Stimulated activated CD8-positive, alpha-beta memory T cell treated with anti-CD3 and anti-CD28 coated beads, Interleukin-4, amount 100 ng/mL, for 1 hour (primary cell): ENCODE measurements at regions not wholly inside any gene's neighbourhood (a gene's known extent, or its start where the extent isn't known, plus 50 kb on each side); places are given as distances from the start of the nearest gene placed in this dataset.
A peak's percentile ranks its signal among the peaks of the same experiment; 100 is the strongest.
"Not testable (repeated sequence)": the region's sequence is repeated elsewhere in the genome, so short reads cannot be mapped to it uniquely, and the experiment has no call there.

ENCODE experiments used
- DNase-seq, 2 donors: peaks; one replicate each; pipeline ENCODE4 v3.0.0-alpha.2; 2020; ENCODE audit warnings: low read depth in 2 of 2, low spot score in 1 of 2

DNA sequence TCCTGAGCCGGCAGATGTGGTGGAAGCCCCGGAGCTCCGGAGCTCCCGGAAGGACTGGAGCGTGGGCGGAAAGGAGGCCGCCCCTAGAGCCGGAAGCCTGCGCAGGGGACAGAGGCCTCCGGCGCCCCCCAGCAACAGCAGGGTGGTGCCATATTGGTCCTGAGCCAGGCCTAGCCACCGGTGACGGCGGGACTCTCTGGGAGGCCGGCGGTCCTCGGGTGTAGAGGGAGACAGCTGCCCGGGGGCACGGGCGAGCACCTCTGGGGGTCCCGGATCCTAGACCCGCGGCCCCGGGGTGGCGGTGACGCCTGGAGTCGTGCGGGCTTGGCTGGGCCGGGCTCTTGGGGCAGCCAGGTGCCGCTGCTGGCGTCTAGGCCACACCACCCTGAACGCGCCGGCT lies 1472.2 kb downstream of the FOXD4L5 start:
- DNase-seq, result not testable (repeated sequence)

DNA sequence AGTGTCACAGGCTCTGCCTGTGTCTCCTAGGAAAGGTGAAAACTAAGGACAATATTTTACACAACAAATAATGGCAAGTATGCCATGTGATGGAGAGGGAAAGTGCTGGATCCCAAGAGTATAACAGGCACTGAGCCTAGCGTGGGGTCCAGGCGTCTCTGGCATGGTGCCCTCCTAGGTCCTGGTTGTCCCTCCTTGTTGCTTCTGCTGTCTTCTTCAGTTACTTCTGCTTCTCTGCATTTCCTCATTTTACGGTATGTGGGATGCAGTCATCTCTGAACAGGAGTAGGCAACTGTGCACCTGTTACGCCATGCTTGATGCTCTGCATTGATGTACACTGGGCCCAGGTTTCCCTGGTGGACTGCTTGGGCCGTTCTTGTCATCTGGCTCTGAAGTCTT lies 1480.8 kb downstream of the FOXD4L5 start:
- DNase-seq, result not testable (repeated sequence)

DNA sequence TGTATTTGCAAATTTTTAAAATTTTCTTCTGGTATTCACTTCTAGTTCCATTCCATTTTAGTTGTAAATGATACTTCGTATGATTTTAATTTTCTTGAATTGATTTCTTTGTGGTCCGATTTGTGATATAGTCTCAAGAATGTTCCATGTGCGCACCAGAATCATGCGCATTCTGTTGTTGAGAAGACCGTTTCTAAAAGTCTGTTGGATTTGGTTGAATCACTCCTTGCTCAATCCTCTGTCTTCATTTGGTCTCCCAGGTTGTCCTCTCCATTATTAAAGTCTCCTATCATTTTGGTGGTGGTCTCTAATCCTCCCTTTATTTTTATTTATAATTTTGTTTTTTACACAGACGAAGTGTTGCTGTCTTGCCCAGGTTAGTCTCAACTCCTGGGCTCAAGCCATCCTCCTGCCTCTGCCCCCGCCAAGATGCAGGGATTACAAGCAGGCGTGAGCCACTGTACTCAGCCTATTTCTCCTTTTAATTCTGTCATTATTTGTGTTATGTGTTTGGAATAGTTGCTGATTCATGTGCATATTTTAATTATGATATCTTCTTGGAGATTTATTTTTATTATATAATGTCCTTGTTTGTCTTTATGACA lies 1490.8 kb downstream of the FOXD4L5 start:
- DNase-seq, result not testable (repeated sequence)

DNA sequence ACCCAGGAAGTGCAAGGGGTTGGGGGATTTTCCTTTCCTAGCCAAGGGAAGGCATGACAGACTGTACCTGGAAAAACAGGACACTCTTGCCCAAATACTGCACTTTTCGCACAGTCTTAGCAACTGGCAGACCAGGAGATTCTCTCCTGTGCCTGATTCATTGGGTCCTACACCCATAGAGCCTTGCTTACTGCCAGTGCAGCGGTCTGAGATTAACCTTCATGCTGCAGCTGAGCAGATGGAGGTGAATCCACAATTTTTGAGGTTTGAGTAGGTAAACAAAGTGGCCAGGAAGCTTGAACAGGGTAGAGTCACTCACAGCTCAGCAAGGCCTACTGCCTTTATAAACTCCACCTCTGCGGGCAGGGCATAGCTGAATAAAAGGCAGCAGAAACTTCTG lies 1497.6 kb downstream of the FOXD4L5 start:
- not testable (repeated sequence) for DNase-seq

DNA sequence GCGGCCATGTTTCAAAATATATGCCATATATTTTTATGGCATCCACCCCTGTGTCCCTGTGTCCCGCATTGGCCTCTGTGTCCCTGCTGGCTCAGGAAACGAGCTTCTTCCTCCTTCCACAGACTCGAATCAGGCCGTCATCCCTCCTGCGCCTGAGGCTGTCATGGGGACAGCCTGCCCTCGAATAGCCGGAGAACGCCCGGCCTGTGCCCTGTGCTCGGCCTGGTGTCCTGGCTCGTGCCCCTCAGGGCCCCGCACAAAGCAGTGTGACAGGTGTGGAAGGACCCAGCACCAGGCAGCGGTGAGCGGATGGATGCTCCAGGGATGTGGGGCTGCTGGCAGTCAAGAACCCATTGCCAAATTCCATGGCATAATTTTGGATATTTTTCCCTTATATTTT lies 1500.0 kb downstream of the FOXD4L5 start:
- DNase-seq, result not testable (repeated sequence)

DNA sequence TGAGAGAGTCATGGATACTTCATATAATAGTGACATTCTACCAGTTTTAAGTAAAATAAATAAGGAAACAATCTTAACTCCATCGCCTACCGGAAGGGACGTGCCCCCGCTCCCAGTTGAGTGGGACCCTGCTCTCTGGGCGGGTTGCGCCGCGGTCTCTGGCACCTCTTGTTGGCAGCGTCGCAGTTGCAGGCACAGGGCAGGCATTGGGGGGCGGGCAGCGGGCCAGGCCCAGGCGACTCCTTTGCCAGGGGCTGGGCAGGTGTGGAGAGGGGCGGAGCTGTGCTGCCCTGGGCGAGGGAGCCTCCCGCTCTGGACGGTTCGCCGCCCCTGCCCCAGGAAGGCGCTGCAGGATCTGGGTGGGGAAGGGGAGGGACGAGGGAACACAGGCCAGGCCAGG lies 1500.6 kb downstream of the FOXD4L5 start:
- DNase-seq, result not testable (repeated sequence)

DNA sequence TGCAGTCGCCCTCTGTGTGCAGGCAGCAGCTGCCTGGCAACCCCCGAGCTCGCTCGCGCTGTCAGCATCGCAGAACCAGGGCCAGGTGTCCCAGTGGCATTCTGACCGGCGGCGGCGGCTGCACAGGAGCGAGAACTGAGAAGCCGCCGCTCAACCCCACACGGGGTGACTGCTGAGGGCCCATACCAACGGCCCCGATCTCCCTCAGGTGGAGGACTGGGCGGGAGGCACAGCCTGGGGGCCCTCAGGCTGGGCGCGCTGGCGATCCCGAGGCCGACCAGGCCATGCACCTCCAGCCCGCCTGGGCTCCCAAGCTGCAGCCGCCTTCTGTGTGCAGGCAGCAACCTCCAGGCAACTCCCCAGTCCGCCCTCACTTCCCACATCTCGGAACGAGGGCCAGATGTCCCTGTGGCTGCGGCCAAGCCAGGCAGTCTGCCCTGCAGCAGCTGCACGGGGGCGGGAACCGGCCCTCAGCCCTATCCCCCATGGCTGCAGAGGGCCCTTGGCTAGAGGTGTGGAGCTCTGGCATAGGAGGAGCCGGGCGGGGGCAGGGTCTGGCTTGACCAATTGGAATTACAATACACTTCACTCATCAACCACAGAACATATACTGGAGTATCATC lies 1503.1 kb downstream of the FOXD4L5 start:
- not testable (repeated sequence) for DNase-seq

DNA sequence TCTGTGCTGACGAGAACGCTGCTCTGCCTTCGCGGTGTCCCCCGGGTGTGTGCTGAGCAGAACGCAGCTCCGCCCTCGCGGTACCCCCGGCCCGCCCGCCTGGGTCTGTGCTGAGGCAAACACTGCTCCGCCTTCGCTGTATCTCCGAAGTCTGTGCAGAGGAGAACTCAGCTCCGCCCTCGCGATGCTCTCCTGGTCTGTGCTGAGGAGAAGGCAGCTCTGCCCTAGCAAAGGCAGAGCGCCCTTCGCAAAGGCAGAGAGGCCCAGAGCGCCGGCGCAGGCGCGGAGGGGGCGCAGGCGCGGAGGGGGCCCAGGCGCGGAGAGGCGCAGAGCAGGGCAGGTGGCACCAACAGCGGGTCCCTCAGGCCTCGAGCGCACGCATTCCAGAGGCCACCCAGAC lies 1503.6 kb downstream of the FOXD4L5 start:
- DNase-seq, result not testable (repeated sequence)

DNA sequence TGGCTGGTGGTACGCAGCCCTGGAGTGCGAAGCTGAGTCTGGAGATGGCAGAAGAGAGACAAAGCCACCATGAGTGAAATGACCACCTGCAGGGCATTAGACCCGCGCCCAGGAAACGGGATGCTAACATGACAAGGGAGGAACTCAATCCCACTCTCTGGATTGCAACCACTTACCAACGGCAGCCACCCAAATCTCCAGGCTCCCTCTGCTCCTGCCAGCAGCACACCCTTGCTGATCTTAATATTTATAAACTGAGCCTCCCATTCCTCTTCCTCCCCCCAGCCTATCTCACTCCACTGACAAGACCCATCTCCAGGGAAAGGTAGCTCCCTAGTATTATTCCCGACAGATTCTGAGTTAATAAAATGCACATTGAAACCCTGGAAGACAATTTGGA lies 1508.8 kb downstream of the FOXD4L5 start:
- DNase-seq, result not testable (repeated sequence)

DNA sequence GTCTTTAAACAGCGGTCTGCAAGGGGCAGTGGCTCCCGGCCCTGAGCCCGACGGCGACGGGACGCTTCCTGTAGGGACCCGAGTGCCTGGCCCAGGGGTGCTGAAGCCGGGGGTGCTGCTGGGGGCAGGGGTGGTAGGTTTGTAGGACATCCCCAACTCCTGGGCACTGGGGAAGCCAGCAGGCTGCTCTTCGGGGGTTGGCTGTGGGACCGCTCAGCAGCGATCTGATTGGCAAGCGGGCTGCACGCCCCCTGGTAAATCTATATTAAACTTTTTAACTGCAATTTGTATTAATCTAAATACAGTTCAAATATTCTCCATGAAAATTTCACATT lies 1510.0 kb downstream of the FOXD4L5 start:
- DNase-seq, result not testable (repeated sequence)

DNA sequence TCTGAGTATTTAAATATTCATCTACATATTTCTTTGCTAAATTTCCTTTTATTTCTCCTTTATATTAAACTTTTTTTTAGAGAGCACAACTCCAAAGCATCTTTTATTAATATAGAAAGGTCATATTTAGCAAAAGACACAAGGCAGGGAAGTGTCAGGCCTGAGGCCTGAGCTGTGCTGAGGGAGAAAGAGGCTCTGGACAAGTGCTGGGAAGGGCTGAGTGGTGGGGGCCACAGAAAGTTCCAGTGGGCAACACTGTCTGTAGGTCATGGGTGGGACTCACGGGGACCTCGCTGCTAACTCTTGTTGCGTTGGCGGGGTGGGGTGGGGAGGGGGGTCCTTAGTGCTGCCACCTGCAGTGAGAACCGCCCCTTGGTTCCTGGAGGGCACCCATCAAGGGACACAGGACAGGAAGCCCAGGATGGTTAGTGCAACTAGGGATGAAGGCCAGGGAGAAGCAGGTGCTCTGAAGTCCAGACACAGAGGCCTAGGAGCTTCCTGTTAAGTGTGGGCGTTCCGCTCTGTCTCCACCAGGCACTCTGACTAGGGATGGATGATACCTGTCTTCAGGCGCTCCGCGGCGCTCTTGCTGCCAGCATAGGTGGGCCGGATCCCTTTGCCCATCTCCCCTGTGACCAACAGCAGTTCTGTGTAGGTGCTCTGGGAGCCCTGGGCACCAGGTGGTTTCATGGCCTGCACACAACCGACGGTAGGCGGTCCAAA lies 1510.5 kb downstream of the FOXD4L5 start:
- DNase-seq, result not testable (repeated sequence)

DNA sequence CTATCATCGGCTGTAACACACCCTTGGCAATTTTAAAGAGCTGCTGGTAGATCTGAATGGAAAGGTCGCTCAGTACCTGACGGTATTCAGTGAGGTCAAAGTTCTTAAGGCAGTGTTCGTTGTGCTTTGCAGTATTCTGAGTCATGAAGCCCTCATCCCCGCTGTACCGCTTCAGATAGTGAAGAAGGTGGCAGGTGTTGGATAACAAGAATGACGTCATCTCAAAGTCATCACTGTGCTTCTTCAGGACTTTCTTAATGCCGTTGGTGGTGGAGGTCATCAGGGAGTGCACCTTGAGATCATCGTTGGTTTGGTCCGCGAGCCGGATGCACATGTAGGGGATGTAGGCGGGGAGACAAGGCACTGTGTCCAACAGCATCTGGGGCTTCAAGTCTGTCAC lies 1522.8 kb downstream of the FOXD4L5 start:
- DNase-seq, result not testable (repeated sequence)

DNA sequence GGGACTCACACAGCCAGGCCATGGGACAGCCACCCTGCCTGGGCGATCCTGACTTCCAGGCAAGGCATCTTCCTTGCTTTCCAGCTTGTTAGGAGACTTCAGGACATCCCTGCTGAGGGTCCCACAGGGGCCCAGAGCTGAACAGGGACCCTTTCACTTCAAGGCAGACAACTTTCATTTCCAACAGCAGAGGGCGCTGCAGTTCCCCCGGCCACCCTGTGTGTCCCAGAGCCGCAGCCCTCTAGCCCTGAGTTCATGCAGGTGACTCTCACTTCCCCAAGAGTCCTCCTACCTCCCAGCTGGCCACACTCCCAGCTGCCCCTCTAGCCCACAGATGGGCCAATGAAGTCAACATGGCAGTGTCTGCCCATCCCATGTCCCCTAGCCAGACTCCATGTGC lies 1556.0 kb downstream of the FOXD4L5 start:
- DNase-seq, result not testable (repeated sequence)

DNA sequence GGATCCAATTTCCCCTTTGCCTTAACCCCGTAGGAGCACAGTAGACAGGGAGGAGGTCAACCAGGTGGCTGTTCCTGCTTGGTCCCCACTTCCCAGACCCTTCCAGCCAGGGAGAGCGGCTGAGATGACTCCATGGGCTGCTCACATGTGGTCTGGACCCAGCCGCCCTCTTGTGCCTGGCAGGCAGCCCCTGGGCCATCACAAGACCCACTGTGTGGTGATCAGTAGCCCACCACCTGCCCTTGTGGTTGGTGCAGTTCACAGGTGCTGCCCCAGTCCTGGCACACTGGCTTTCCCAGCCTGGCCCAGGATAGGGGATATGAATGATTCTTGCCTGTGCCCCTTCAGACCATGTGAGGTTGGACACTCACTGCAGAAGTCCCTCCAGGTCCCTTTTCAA lies 1556.7 kb downstream of the FOXD4L5 start:
- DNase-seq, result no peak

DNA sequence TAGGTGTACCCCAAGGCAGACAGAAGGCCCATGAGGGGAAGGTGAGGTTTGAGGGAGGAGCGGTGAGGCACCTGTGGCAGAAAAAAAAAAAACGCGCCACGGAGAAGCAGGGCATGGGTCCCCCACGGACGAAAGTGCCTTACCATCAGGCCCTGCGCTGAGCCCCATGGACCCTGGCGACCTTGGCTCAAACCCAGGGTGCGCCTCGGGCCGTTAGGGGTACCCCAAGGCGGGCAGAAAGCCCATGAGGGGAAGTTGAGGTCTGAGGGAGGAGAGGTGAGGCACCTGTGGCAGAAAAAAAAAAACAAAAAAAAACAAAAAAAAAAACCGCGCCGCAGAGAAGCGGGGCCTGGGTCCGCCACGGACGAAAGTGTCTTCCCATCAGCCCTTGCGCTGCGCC lies 1576.7 kb downstream of the FOXD4L5 start:
- DNase-seq, result not testable (repeated sequence)

DNA sequence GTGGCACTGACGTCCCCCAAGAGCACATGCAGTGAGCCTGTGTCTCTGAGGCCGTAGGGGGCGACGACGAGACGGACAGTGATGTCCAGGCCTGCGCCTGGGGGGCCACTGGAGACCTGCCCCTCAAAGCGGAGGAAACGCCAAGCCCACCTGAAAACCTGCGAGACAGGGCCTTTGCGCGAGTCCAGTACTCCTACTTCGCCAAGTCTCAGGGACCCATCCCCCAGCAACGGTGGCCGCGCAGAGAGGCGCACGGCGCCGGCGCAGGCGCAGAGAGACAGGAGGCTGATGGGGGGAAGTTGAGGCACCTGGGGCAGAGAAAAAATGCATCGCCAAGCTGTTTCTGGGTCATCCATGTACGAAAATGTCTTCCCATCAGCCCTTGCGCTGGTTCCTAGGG lies 1580.6 kb downstream of the FOXD4L5 start:
- DNase-seq, result not testable (repeated sequence)

DNA sequence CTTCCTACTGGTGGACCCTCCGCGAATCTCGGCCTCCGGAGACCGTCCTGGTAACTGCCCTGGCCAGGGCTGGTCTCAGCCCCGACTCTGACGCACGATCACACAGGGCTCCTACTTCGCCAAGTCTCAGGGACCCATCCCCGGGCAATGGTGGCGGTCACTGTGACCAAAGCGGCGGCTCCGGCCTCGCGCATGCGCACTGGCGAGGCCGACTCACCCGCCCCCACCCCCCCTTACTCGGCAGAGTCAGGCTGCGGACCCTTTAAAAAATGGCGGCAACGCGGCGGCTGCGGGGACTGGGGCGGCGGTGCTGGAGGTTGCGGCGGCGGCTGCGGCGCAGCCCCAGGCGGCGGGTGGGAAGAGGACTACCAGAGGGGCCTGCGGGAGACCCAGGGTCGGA lies 1581.3 kb downstream of the FOXD4L5 start:
- DNase-seq, result peak in 1 of 2 donors; percentile 3

DNA sequence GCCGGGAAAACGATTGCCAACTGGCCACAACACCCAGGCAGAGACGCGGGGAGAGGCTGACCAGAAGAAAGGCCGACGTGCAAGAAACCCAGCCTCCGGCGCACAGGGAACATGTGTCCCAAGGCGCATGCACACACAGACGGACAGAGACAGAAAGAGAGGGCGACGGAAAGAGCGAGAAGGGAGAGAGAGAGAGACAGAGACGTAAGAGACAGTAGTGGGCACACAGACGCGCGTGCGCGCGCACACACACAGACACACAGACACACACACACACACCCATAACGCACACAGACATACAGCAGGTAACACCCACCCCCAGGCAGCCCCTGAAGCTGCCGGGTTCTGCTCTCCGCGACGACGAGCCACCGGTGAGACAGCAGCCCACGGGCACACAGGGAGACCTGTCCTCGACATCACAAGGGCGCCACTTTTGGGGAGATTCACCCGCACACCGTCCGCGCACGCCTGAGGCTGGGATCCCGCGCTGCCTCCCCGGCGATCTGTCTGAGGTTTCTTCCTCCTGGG lies 1581.8 kb downstream of the FOXD4L5 start:
- DNase-seq, result not testable (repeated sequence)
